D341Med (cell line): ENCODE measurements at regions not wholly inside any gene's neighbourhood (a gene's known extent, or its start where the extent isn't known, plus 50 kb on each side); places are given as distances from the start of the nearest gene placed in this dataset.
"Not testable (repeated sequence)": the region's sequence is repeated elsewhere in the genome, so short reads cannot be mapped to it uniquely, and the experiment has no call there.

ENCODE experiments used
- DNase-seq: peaks from one replicate; pipeline ENCODE4 v3.0.0; 2012; ENCODE audit warnings: low spot score

DNA sequence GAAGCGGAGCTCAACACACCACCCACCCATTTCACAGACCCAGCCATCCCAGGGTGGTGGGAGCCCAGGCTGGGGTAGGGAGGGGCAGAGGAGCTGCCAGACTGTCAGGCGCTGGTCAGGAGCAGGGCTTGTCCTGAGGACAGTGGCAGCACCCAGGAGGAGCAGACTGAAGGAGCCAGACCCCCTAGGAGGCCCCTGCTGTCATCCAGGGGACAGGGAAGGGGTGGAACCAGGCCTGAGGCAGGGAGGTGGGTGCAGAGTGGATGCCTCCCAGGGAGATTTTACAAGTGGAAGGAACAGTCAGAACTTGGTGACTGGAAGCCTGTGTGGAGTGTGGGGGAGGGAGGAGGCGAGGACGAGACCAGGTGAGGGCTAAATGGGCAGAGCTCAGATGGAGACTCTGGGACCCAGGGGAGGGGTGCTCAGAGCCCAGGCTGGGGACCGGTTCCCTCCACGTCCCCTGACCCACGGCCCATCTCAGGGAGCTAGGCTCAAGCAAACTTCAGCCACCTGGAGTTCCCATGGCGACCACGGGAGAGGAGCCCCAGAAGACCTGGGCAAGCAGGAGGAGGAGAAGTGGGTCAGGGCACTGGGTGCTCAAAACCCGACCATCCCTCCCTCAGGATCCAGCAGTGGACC, 215.4 kb downstream of the TBC1D2B start:
- DNase-seq = not testable (repeated sequence)

DNA sequence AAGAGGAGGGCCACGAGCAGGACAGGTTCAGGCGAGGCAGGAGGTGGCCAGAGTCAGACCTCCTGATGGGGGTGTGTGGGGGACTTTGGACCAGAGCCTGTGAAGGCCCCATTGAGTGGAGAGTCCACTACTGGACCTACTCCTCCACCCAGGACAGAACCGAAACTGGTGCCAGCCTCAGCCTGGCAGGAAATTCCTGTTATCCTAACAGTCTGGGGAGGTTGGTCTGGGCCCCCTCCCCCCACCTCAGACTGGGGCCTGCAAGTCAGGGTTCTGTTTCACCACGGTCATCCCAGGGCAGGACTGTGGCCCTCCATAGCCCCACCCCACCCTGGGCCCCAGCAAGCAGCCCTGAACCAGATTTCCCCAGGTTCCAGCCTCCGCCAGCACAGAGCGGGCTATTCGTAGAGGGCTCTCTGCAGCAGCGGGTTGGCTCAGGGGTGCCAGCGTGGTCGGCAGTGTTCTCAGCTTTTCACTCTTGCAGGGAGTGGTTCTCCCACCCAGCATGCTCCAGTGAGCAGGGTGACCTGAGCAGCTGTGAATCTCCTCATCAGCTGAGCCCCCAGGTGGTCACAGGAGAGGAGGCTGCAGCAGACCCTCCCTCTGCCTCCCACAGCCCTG, 217.3 kb downstream of the TBC1D2B start:
- no peak for DNase-seq

DNA sequence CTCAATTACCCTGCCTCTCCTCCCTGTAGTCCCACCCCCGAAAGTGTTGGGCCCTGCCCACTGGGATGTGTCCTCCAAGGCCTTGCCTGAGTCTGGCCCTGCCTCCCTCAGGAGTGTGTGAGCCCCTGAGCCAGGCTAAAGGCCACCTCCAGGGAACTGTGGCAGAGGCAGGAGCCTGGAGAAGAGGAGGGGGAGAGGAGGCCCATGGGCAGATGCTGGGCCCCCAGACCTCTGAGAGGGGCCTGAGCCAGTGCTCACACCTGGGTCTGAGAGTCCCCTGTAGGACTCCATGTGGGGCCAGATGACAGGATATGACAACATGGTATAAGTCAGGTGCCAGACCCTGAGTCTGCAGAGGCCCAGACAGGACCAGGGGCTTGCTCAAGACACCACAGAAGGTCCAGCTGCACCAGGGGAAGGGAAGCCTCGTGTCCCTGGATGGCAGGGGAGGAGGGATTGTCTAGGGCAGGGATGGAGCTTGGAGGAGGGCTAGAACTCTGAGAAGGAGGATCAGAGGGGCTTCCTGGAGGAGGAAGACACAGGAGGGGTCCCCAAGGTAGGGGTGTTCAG, 217.9 kb downstream of the TBC1D2B start:
- no peak for DNase-seq

DNA sequence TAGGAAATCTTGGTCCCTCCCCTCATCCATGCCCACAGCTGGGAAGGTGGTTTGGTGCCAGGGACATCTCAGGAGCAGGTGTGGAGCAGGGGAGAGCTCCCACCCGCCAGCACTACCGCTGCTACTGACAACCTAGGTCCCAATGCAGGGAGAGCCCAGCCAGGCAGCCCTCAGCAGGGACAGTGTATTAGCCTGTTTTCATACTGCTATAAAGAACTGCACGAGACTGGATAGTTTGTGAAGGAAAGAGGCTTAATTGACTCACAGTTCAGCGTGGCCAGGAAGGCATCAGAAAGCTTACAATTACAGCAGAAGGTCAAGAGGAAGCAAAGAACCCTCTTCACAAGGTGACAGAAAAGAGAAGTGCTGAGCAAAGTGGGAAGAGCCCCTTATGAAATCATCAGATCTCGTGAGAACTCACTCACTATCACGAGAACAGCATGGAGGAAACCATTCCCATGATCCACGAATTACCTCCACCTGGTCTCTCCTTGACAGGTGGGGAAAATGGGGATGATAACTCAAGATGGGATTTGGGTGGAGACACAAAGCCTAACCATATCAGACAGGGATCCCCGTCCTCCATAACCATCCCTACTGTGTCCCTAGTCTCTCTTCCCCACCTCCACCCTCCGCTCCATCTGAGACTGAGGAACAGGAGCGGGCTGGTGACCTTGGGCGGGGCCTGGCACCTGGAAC, 218.6 kb downstream of the TBC1D2B start:
- no peak for DNase-seq

DNA sequence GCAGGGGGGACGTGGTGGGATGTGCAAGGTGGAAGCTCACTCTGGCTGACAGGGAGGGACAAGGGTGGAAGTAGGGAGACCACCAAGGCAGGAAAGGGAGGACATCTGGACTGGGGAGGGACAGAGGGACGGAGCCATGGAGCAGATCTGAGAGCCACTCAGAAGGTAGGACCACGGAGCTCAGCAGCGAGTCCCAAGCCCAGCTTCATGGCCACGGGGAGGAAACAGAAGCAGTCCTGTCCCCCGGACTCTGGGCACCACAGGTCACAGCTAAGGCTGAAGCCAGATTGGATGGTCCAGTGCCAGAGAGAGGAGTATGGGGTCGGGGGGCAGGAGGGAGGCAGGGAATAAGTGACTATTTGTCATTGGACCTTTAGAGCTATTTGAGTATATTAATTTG, 220.1 kb downstream of the TBC1D2B start:
- DNase-seq = no peak

DNA sequence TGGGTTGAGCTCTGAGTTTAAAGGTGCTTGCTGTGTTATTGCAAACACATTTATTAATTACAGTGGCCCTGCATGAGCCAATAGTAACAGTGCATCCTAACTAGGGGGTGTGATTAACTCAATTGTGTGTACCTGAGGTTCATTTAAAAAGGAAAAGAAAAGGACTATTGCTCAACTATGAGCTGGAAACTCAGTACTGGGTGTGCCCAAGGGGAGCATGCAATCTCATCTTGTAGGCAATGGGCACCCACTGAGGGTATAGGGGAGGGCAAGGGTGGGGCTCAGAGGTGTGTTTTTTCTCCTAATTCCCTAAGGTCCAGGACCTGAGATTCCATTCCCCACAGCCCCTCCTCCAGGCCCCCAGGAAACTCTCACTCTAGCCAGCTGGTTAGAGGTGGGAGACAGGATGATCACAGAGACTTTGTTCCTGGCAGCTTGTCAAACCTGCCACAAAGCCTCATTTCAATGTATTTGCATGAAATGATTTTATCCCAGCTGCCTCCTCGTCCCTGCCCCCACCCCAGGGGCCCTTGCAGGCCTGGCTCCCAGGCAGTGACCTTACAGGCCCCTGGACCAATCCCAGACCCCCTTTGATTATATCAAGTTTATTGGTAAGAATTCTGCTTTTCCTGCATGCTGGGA, 220.7 kb downstream of the TBC1D2B start:
- DNase-seq = no peak

DNA sequence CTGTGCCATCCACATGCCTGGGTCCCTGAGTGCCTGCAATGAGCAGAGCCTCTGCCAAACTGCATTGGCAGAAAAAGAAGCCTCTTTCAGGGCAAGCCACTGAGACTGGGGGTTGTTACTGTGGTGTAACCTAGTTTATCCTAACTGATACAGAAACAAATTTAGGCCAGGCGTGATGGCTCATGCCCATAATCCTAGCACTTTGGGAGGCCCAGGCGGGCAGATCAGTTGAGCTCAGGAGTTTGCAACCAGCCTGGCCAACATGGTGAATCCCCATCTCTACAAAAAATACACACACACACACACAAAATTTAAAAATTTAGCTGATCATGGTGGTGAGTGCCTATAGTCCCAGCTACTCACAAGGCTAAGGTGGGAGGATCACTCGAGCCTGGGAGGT, 221.6 kb downstream of the TBC1D2B start:
- DNase-seq = no peak

DNA sequence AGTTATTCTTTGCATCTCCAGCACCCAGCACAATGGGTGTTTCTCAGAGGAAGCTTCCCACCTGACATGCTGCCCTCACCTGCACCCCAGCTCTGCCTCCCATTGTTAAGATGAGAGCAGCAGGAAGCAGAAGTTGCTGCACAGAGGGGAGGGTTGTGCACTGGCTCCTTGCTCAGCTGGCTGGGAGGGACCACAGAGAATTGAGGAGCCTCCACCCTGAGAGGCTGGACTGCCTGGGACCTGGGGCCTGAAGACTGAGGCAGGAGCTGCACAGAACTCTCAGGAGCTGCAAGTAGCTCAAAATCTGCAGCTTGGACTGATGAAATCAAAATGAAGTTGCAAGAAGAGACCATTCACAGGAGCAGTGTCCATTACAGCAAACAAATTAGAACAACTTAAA, 222.3 kb upstream of the LINGO1 start:
- DNase-seq = no peak

DNA sequence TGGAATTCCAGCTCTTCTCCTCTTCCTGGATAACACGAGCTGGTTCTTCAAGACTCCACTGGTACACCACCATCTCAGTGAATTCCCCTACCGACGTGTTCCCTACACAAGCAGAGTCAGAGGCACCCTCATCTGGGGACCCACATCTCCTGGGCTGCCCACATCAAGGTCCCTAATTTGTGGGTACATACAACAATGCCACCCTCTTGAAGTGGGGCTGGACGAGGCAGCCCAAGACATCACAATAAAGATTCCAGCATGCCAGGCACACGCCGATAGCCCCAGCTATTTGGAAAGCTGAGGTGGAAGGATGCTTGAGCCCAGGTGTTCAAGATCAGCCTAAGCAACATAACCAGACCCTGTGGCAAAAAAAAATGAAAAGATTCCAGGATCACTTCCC, 221.2 kb upstream of the LINGO1 start:
- no peak for DNase-seq

DNA sequence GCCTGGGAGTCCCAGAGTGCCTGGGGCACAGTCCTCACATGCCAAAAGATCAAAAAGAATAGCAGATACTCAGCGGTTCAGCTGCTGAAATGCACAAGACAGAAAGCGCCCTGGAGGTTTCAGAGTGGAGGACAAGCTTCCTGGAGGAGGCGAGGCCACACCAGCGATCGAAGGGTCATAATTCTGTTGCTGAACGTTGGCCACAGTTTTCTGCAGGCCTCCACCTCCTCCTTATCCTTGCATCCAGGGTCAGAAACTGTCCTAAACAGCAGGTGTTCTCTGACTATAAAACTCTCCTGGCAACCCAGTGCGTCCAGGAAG, 220.3 kb upstream of the LINGO1 start:
- no peak for DNase-seq

DNA sequence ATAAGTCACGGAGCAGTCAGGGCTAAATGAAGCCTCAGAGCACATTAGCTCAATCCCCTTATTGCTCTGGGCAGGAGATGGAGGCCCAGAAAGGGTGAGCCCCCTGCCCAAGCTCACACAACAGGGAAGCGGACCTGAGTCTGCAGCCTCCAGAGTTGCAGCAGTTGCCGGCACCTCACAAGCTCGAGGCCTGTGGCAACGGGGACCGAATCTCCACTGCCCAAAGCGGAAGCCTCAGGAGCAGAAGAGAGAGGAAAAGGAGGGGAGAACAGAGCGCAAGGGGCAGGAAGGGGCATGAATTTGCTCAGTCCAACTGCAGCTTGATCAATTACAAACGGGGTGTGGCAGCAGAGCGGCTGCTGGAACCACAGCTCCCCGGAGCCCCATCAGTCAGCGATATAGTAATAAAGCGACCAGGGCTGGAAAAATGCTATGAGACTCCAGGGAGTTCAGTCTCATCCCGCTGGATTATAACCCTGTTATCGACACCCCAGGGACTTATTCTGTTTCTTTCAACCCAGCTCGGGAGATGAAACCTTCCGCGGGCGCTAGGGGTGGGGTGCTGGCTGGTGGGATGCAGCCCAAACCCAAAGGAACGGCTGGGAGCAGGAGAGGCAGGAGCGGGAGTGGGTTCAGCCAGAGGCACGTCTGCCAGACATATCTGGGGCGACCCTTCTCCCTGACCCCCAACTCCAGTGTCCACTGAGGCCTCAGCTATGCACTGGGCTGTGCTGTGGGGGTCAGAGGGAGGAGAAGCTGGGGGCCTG, 219.7 kb upstream of the LINGO1 start:
- DNase-seq = no peak

DNA sequence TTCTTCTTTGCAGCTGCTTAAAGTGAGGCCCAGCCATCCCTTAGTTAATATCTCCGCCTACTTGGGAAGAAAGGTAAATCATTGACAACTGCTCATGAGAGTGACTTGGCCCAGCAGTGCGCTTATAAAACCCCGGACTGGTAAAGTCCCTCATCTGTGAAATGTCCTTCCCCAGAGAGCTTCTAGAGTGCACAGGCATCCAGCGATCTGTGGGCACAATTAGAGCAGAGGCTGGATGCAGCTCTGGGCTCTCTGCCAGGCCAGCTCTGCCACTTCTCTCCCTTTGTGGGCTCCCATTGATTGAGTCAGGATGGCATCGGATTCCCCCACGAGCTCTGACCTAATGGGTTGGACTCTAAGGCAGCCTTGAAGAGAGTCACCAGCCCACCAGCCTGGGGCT, 219.0 kb upstream of the LINGO1 start:
- DNase-seq = no peak

DNA sequence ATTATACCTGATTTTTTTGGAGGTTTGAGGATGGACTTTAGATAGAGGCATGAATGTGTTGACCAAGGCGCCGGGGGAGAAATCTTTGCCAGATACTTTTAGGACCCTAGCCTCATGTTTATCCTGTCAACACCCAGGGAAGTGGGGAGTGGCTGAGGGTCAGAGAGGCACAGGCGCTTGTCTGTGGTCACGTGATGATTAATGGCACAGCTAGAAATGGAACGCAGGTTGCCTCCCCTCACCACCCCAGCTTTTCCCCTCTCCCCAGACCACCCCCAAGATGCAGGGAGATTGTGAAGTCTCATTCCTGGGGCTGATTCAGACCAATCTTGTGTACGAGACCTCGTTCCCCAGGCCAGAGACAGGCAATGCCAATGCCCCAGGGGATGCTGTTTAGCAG, 218.4 kb upstream of the LINGO1 start:
- DNase-seq = no peak

DNA sequence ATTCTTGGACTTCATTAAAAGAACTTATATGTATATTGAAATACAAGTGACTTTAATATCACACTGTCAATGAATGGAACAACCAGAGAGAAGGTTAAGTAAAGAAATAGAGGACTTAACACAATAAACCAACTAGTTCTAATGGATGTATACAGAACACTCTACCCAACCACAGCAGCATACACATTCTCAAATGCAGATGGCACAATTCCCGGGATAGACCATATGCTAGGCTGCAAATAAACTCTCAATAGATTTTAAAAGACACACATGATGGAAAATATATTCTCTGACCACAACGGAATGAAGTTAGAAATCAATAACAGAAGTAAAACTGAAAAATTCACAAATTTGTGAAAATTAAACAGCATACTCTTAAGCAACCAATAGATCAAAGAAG, 214.3 kb upstream of the LINGO1 start:
- no peak for DNase-seq

DNA sequence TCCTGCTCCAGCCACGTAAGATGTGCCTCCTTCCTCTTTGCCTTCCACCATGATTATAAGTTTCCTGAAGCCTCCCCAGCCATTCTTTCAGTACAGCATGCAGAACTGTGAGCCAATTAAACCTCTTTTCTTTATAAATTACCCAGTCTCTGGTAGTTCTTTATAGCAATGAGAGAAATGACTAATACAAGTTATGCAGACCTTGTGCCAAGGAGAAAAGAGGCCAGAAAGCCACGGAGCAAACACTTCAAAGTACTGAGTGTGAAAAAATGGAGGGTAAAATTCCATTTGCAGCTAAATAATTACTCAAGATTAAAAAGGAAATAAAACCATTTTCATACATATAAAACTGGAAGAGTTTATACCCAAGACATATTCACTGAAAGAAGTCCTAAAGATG, 213.6 kb upstream of the LINGO1 start:
- DNase-seq = no peak

DNA sequence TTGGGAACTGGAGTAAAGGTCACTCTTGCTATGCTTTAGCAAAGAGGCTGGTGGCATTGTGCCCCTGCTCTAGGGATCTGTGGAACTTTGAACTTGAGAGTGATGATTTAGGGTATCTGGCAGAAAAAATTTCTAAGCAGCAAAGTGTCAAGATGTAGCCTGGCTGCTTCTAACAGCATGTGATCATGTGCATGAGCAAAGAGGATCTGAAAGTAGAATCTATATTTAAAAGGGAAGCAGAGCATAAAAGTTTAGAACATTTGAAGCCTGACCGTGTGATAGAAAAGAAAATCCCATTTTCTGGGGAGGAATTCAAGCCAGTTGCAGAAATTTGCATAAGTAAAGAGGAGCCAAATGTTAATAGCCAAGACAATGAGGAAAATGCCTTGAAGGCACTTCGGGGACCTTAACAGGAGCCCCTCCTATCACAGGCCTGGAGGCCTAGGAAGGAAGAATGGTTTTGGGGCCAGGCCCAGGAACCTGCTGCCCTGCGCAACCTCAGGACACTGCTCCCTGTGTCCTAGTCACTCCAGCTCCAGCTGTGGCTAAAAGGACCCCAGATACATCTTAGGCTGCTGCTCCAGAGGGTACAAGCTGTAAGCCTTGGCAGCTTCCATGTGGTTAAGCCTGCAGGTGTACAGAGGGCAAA, 212.2 kb upstream of the LINGO1 start:
- DNase-seq = no peak

DNA sequence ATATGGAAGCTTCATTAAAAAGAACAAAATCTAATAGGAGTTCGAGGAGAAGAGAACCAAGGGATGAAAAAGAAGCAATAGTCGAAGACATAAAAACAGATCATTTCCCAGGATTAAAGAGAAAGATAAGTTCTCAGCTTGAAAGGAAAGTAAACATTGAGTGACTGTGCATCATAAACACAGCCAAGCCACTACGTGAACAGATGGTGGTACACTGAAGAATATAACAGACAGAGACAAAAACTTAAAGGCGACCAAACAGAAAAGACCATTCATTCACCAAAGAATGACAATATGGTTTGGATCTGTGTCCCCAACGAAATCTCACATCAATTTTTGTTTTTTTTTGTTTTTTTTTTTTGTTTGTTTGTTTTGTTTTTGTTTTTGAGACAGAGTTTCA, 210.8 kb upstream of the LINGO1 start:
- DNase-seq = no peak

DNA sequence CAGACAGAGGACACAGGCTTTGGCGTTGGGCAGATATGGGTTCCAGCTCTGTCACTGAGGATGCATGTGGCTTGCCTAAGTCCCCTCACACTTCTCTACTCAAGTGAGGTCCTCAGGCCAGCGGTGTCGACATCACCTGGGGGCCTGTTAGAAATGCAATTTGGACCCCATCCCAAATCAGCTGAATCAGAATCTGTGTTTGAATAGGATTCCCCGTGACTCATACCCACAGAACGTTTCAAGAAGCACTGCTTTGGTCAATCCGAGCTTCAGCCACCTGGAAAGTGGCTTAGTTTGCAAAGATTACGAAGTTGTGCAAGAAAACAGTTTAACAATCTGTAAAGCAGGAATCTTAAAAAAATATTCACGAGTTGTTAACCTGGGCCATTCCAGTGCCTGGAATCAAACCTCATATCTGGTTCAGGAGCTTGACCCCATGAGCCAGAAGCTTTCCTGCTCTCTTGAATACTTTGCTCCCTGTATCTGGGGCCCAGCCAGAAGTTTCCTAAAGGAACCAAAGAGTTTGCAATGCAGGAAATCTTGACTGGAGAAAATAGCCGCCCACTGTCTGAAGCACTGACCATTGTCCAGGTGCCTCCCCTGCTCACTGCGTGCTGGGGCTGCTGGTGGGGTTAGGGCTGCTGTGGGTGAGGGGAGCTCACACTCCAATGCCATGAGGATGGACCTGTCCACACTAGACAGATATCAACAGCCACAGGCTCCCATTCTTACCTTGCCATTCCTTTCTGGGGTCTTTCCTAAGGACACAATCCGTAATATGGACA, 208.5 kb upstream of the LINGO1 start:
- DNase-seq = no peak

DNA sequence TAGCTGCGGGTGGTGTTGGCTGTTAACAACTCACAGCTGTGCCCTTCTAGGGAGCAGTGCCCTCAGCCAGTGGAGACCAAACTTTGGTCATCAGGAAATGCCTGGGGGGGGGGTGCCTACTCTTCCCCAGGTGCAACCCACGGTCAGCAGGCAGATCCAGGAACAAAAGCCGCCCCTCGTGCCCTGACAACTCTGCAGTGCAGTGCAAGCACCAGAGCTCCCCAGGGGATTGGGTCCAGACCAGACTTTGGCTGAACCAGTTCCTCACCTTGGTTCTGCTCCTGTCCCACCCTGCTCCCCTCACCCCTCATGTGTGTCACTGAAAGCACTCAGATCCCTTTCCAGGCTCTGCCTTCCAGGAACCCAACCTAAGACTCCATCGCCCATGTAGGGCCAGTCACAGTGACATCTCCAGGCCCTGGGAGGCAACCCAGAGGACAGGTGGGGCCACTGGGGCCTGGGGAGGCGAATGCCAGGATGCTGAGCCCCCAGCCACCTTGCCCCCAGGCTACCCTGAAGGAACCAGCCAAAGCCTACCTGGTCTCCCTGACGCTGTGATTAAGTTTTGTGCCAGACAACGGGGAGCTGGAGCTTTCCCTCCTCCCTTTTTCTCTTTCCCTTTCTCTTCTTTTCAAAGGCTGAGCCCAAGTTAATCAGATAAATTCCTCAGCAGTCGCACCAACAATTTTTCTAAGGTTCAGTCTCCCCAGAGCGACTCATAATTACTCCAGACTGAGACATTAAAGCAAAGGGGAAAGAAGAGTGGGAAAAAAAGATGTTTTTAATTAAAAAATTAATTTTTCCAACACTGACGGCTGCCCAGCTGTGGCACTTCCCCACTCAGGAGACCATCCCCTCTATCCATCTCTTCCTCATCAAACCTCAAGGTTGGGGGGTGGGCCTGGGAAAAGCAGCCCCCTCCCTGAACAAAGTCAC, 207.5 kb upstream of the LINGO1 start:
- no peak for DNase-seq

DNA sequence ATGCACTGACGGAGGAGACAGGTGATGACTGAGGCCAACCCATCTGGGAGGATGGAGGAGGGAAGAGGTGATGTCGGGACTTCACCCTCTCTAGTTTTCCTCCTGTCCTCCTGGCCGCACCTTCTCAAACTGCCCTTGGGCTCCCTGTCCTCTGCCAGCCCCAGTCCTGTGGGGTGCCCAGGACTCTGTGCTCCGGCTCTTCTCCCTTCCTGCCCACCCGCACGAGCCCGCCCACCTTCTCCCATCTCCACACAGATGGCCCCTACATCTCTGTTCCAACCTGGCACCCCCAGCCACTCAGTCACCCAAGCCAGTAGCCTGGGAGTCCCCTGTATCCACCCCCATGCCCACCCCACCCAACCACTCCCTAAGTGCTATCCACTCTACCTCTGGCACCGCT, 206.7 kb upstream of the LINGO1 start:
- no peak for DNase-seq
